Astrocyte (in vitro differentiated cells and primary cell): ENCODE measurements at regions not wholly inside any gene's neighbourhood (a gene's known extent, or its start where the extent isn't known, plus 50 kb on each side); places are given as distances from the start of the nearest gene placed in this dataset.

Experiments
- DNase-seq: peaks from one replicate; pipeline ENCODE4 v3.0.0-alpha.2; 2010; ENCODE audit warnings: low read depth
- FAIRE-seq: peaks from 2 replicates; lab custom pipeline; 2011; peaks lifted over from hg19 to GRCh38; lab: Jason Lieb, UNC
- H2AFZ ChIP-seq: 2 replicates; pipeline ENCODE4 v1.6.0; 2012; ENCODE audit warnings: low read depth, low read length, inconsistent platforms
- H3K27ac ChIP-seq: 2 replicates; pipeline ENCODE4 v1.5.1; 2011; ENCODE audit warnings: low read depth, low read length, inconsistent platforms
- H3K27me3 ChIP-seq: 2 replicates; pipeline ENCODE4 v1.6.0; 2011; ENCODE audit warnings: low read length, inconsistent platforms; ENCODE audit not compliant: insufficient read depth
- H3K36me3 ChIP-seq: 2 replicates; pipeline ENCODE4 v1.5.1; 2011; ENCODE audit warnings: low read length, inconsistent platforms; ENCODE audit not compliant: insufficient read depth
- H3K4me1 ChIP-seq: 2 replicates; pipeline ENCODE4 v1.5.1; 2011; ENCODE audit warnings: low read length, inconsistent platforms; ENCODE audit not compliant: insufficient read depth
- H3K4me2 ChIP-seq: 2 replicates; pipeline ENCODE4 v1.6.0; 2012; ENCODE audit warnings: low read length, inconsistent platforms
- H3K4me3 ChIP-seq: 2 replicates; pipeline ENCODE4 v1.5.1; 2011; ENCODE audit warnings: low read depth, mild to moderate bottlenecking, low read length, inconsistent platforms; ENCODE audit not compliant: insufficient read depth
- H3K79me2 ChIP-seq: 2 replicates; pipeline ENCODE4 v1.6.0; 2012; ENCODE audit warnings: mild to moderate bottlenecking, low read length, inconsistent platforms; ENCODE audit not compliant: insufficient read depth
- H3K9ac ChIP-seq: 2 replicates; pipeline ENCODE4 v1.6.0; 2012; ENCODE audit warnings: mild to moderate bottlenecking, low read length, inconsistent platforms
- H3K9me3 ChIP-seq: 2 replicates; pipeline ENCODE4 v1.5.1; 2012; ENCODE audit warnings: low read depth, mild to moderate bottlenecking, low read length, inconsistent platforms; ENCODE audit not compliant: insufficient read depth
- H4K20me1 ChIP-seq: 2 replicates; pipeline ENCODE4 v1.6.0; 2012; ENCODE audit warnings: low read length, inconsistent platforms; ENCODE audit not compliant: insufficient read depth
- H3K27ac Mint-ChIP-seq: one replicate; pipeline ENCODE4 v1.8.0; 2021; ENCODE audit warnings: mild to moderate bottlenecking, mixed read lengths; ENCODE audit not compliant: unreplicated experiment
- H3K27me3 Mint-ChIP-seq: one replicate; pipeline ENCODE4 v1.8.0; 2021; ENCODE audit warnings: low read depth, mixed read lengths; ENCODE audit not compliant: unreplicated experiment
- H3K36me3 Mint-ChIP-seq: one replicate; pipeline ENCODE4 v1.8.0; 2021; ENCODE audit warnings: low read depth, mixed read lengths; ENCODE audit not compliant: unreplicated experiment
- H3K4me1 Mint-ChIP-seq: one replicate; pipeline ENCODE4 v1.8.0; 2021; ENCODE audit warnings: low read depth, mixed read lengths; ENCODE audit not compliant: unreplicated experiment
- H3K4me3 Mint-ChIP-seq: one replicate; pipeline ENCODE4 v1.8.0; 2021; ENCODE audit warnings: mild to moderate bottlenecking, moderate library complexity, mixed read lengths; ENCODE audit not compliant: unreplicated experiment
- H3K9me3 Mint-ChIP-seq: one replicate; pipeline ENCODE4 v1.8.0; 2021; ENCODE audit warnings: mild to moderate bottlenecking, mixed read lengths; ENCODE audit not compliant: unreplicated experiment
- EZH2 ChIP-seq: IDR thresholded peaks from 2 replicates; pipeline ENCODE4 v1.6.1; 2012; ENCODE audit warnings: mild to moderate bottlenecking, low read length, inconsistent platforms; ENCODE audit not compliant: insufficient read depth
- TF ChIP-seq, protein P1 (sequence below): IDR thresholded peaks from 2 replicates; pipeline ENCODE4 v1.5.1; 2011; ENCODE audit warnings: low read depth, mild to moderate bottlenecking, inconsistent platforms, low read length, moderate library complexity; ENCODE audit not compliant: insufficient read depth

DNA sequence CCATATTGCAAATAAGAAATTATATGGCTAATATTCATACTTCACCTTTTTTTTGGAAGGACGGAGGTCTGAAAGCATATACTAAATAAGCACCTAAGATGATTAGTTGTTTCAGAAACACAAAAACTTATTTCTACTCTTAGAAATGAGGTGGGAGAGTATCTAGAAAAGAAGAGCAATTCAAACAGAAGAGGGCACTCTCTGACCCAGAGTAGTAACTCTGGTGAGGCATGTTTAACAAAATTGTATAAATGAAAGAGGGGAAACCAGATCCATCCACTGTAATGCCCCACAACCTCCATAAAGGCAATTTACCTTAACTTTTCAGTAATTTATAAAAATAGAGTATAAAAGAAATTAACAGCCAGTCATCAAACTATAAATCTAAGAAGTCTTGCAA lies 669.6 kb upstream of the VRK2 start:
- H3K4me1 Mint-ChIP-seq: peaks cover 30% of the 10 kb centered on the region
- no peak overlapping the region for H3K4me3 Mint-ChIP-seq
- Histone ChIP-seq H3K27me3 (no peaks in the 10 kb centered on the region), H2AFZ (no peak overlapping the region), H3K36me3 (no peaks in the 10 kb centered on the region), H3K79me2 (no peaks in the 10 kb centered on the region), H3K9ac (no peak overlapping the region), H3K27ac (no peak overlapping the region), H3K4me3 (no peak overlapping the region), H4K20me1 (no peaks in the 10 kb centered on the region), H3K9me3 (no peaks in the 10 kb centered on the region), H3K4me2 (no peak overlapping the region), H3K4me1 (no peaks in the 10 kb centered on the region)
- no peak for TF ChIP-seq EZH2
- no peak overlapping the region for H3K27ac Mint-ChIP-seq
- no peaks in the 10 kb centered on the region for H3K9me3 Mint-ChIP-seq
- DNase-seq (no peak), FAIRE-seq (no peak)
- H3K36me3 Mint-ChIP-seq: no peaks in the 10 kb centered on the region
- H3K27me3 Mint-ChIP-seq: no peaks in the 10 kb centered on the region

DNA sequence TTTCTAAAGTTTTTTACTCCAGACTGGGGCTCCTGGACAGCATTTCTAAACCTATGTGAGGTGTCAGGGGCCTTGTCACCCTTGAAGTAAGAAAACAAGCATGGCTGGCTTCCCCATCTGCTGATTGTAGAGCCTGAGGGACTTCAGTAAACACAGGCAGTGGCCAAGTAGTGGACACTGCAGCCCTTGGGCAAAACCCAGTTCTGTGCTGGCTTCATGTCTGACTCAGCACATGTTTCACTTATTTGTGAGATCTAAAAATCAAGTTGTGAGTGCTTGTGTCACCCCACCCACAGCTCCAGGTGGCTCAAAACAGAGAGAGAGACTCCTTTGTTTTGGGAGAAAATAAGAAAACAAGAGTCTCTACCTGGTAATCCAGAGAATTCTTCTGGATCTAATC lies 660.3 kb upstream of the VRK2 start:
- Mint-ChIP-seq H3K36me3 (no peaks in the 10 kb centered on the region), H3K9me3 (no peaks in the 10 kb centered on the region), H3K4me3 (no peak overlapping the region), H3K4me1 (no peaks in the 10 kb centered on the region), H3K27me3 (no peaks in the 10 kb centered on the region), H3K27ac (no peak overlapping the region)
- FAIRE-seq (no peak), DNase-seq (no peak)
- H3K27ac ChIP-seq: no peak overlapping the region
- no peak overlapping the region for H3K4me3 ChIP-seq
- H3K9me3 ChIP-seq: no peaks in the 10 kb centered on the region
- H3K79me2 ChIP-seq: no peaks in the 10 kb centered on the region
- no peak for TF ChIP-seq EZH2
- TF ChIP-seq, protein P1, sequence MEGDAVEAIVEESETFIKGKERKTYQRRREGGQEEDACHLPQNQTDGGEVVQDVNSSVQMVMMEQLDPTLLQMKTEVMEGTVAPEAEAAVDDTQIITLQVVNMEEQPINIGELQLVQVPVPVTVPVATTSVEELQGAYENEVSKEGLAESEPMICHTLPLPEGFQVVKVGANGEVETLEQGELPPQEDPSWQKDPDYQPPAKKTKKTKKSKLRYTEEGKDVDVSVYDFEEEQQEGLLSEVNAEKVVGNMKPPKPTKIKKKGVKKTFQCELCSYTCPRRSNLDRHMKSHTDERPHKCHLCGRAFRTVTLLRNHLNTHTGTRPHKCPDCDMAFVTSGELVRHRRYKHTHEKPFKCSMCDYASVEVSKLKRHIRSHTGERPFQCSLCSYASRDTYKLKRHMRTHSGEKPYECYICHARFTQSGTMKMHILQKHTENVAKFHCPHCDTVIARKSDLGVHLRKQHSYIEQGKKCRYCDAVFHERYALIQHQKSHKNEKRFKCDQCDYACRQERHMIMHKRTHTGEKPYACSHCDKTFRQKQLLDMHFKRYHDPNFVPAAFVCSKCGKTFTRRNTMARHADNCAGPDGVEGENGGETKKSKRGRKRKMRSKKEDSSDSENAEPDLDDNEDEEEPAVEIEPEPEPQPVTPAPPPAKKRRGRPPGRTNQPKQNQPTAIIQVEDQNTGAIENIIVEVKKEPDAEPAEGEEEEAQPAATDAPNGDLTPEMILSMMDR: no peak
- no peaks in the 10 kb centered on the region for H3K27me3 ChIP-seq
- H3K9ac ChIP-seq: no peak overlapping the region
- H2AFZ ChIP-seq: no peak overlapping the region
- H3K4me1 ChIP-seq: no peaks in the 10 kb centered on the region
- no peak overlapping the region for H3K4me2 ChIP-seq
- H3K36me3 ChIP-seq: no peaks in the 10 kb centered on the region
- no peaks in the 10 kb centered on the region for H4K20me1 ChIP-seq

DNA sequence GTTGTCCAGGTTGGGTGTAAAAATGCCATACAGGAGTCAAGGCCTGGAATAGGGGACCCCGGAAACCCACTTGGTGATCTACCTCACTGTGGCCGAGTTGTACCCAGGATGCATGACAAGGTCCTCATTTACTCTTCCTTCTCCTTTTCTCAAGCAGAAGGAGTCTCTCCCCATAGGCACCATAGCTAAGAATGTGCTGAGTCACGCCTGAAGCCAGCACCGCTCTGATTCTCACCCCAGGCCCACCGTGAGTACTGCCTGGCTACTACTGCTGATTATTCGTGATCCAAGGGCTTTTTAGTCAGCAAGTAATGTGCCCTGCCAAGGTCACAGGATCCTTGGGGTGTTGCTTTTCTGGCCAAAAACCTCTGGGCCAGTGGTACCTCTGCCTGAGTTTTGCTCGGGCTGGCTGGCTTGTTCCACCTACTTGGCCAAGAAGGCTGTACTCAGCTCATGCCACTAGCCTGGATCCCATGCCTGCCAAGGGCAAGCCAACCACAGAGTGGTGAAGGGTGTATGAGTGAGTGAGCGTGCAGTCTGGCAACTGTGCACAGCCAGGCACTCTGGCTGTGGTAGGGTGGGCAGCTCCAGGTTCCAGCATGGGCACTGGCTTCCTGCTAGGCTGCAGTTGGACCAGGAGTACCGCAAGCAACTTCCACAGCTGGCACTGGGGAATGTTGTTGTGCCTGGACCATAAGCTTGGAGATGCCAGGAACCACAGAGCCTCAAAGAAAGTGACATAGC lies 650.1 kb upstream of the VRK2 start:
- H3K9me3 ChIP-seq: peaks cover 6% of the 10 kb centered on the region

More for the DNA sequence above, 650.1 kb upstream of the VRK2 start:
- Mint-ChIP-seq H3K36me3 (no peaks in the 10 kb centered on the region), H3K4me1 (no peaks in the 10 kb centered on the region), H3K27ac (no peak overlapping the region), H3K27me3 (no peaks in the 10 kb centered on the region), H3K9me3 (peaks cover 3% of the 10 kb centered on the region), H3K4me3 (no peak overlapping the region)
- Histone ChIP-seq H3K4me3 (no peak overlapping the region), H3K4me1 (no peaks in the 10 kb centered on the region), H3K4me2 (no peak overlapping the region), H3K36me3 (no peaks in the 10 kb centered on the region), H2AFZ (no peak overlapping the region), H3K27me3 (no peaks in the 10 kb centered on the region), H3K9ac (no peak overlapping the region), H3K27ac (no peak overlapping the region), H3K79me2 (no peaks in the 10 kb centered on the region), H4K20me1 (no peaks in the 10 kb centered on the region)
- no peak for DNase-seq
- TF ChIP-seq, protein P1: no peak
- no peak for TF ChIP-seq EZH2
- no peak for FAIRE-seq
